ENCODE measurements at regions not wholly inside any gene's neighbourhood (a gene's known extent, or its start where the extent isn't known, plus 50 kb on each side); places are given as distances from the start of the nearest gene placed in this dataset.

DNA sequence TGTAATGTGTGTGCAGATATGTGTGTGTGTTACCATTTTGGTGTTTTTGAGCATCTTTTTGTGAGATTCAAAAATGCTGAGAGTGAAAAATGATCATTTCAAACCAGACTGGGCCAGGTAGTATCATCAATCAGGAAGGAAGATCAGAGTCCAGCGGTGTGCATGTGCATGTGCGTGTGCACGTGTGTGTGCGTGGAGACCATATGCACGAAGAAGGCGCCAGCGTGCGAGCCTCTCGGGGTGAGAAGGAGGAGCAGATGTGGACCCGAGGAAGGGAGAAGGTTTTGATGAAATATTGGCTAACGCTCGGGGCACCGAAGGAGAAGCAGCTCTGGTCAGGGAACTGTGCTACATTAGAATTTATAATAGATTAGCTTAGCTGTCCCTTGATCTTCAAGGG lies 516.4 kb downstream of the CCDC171 start:
- DNase-seq, result no peak
- Histone ChIP-seq H3K27ac (ENCODE audit: low read depth, low read length) (no peak overlapping the region), H3K4me1 (ENCODE audit: control insufficient read depth, insufficient read depth, low read length) (no peaks in the 10 kb centered on the region), H3K27me3 (ENCODE audit: control insufficient read depth, insufficient read depth, low read length, poor library complexity, severe bottlenecking) (no peaks in the 10 kb centered on the region), H3K36me3 (ENCODE audit: control insufficient read depth, insufficient read depth, low read length) (no peaks in the 10 kb centered on the region), H3K4me3 (ENCODE audit: low read length) (no peak overlapping the region), H3K9me3 (ENCODE audit: control insufficient read depth, low read length) (no peaks in the 10 kb centered on the region), H3K9ac (ENCODE audit: extremely low read depth, low read length, poor library complexity, severe bottlenecking) (no peak overlapping the region)
- no peak overlapping the region for H3K4me3 Mint-ChIP-seq
- H3K36me3 Mint-ChIP-seq (ENCODE audit: low read depth), result no peaks in the 10 kb centered on the region
- H3K9me3 Mint-ChIP-seq, result peaks cover 5% of the 10 kb centered on the region
- WGBS, 2 experiments (ENCODE audit: insufficient coverage in 1 of 2, insufficient read length in 1 of 2), result 95 to 96% methylated on average over 8 to 13 of the region's 13 CpGs
- peaks cover 5% of the 10 kb centered on the region for H3K4me1 Mint-ChIP-seq
- no peak overlapping the region for H3K27ac Mint-ChIP-seq
- peaks cover 5% of the 10 kb centered on the region for H3K27me3 Mint-ChIP-seq (ENCODE audit: insufficient read depth)
- TF ChIP-seq, protein P1, sequence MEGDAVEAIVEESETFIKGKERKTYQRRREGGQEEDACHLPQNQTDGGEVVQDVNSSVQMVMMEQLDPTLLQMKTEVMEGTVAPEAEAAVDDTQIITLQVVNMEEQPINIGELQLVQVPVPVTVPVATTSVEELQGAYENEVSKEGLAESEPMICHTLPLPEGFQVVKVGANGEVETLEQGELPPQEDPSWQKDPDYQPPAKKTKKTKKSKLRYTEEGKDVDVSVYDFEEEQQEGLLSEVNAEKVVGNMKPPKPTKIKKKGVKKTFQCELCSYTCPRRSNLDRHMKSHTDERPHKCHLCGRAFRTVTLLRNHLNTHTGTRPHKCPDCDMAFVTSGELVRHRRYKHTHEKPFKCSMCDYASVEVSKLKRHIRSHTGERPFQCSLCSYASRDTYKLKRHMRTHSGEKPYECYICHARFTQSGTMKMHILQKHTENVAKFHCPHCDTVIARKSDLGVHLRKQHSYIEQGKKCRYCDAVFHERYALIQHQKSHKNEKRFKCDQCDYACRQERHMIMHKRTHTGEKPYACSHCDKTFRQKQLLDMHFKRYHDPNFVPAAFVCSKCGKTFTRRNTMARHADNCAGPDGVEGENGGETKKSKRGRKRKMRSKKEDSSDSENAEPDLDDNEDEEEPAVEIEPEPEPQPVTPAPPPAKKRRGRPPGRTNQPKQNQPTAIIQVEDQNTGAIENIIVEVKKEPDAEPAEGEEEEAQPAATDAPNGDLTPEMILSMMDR (conservative IDR thresholded peaks at IDR 0.05), result no peak

DNA sequence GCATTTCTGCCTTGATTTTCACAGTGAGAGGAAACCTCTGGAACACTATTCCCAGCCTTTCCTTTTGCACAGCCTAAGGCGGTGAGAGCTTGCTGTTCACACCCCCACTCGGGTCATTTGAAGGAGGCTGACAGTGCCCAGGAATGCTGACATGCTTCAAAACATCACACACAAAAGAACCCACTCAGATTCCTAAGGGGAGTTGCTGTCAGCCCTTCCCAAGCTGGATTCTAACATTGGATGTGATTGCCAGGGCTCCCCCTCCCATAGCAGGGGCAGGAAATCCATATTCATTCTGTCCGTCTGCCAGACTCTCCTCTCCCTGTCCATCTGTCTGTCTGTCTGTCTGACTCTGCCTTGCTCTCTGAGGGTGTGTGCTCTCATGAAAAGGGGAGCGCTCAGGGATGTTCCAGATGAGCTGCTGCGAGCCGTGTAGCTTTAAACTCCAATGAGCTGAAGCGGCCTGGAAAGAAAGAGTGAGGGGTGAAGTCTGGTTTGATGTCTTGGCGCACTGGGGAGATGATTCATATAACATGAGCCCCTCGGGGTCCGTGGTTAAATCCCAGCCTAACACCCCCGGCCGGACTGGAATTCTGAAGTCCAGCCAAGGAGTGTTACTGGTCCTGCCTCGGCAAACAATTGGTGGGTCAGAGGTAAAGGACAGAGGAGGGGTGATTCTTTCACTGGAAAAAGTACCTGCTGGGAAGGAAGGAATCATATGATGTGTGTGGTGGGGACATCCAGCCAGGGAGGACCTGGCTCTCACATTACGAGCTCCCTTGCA lies 517.0 kb downstream of the CCDC171 start:
- 87 to 88% methylated on average over 8 to 14 of the region's 14 CpGs for WGBS, 2 experiments (ENCODE audit: insufficient coverage in 1 of 2, insufficient read length in 1 of 2)
- no peak overlapping the region for H3K9ac ChIP-seq (ENCODE audit: extremely low read depth, low read length, poor library complexity, severe bottlenecking)
- no peaks in the 10 kb centered on the region for H3K27me3 ChIP-seq (ENCODE audit: control insufficient read depth, insufficient read depth, low read length, poor library complexity, severe bottlenecking)
- H3K4me3 ChIP-seq (ENCODE audit: low read length), result no peak overlapping the region
- no peaks in the 10 kb centered on the region for H3K4me1 ChIP-seq (ENCODE audit: control insufficient read depth, insufficient read depth, low read length)
- Mint-ChIP-seq H3K36me3 (ENCODE audit: low read depth) (no peaks in the 10 kb centered on the region), H3K4me3 (no peak overlapping the region), H3K27ac (no peak overlapping the region), H3K27me3 (ENCODE audit: insufficient read depth) (peaks cover 5% of the 10 kb centered on the region), H3K9me3 (peaks cover 5% of the 10 kb centered on the region), H3K4me1 (peaks cover 5% of the 10 kb centered on the region)
- peak overlapping the region; percentile 57 for H3K27ac ChIP-seq (ENCODE audit: low read depth, low read length)
- H3K36me3 ChIP-seq (ENCODE audit: control insufficient read depth, insufficient read depth, low read length), result no peaks in the 10 kb centered on the region
- no peaks in the 10 kb centered on the region for H3K9me3 ChIP-seq (ENCODE audit: control insufficient read depth, low read length)
- DNase-seq, result no peak
- TF ChIP-seq, protein P1 (conservative IDR thresholded peaks at IDR 0.05), result no peak

DNA sequence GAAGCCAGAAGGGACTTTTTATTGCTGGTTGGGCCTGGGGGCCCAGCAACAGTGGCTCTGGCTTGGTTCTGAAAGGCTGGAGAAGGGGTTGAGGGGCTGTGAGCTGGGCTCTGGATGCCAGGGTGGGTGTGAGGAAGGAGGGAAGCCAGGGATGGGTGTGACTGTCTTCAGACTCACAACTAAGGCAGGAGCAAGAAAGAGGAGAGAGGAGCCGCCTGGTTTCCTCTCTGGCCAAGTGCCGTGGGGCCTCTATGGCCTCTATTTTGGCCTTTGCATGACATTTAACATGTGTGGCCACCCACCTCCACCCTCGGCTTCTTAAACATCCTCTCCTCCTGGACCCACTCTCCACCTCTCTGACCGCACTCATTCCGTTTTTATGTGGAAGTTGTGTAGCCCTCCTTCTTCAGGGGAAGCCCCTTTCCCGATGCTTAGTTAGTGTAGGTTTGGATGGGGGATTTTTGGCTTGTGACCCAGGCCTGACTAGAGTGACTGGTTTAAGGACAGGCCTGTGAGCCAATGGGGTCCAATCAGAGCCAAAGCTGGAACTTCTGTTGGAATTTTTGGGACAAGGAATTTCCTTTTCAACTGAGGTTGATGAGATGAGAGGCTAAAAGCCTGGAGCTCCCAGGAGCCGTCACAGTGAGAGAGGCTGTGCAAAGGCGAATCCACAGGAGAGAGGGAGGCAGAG lies 517.8 kb downstream of the CCDC171 start:
- Histone ChIP-seq H3K9me3 (ENCODE audit: control insufficient read depth, low read length) (no peaks in the 10 kb centered on the region), H3K4me1 (ENCODE audit: control insufficient read depth, insufficient read depth, low read length) (no peaks in the 10 kb centered on the region), H3K27ac (ENCODE audit: low read depth, low read length) (no peak overlapping the region), H3K27me3 (ENCODE audit: control insufficient read depth, insufficient read depth, low read length, poor library complexity, severe bottlenecking) (no peaks in the 10 kb centered on the region), H3K4me3 (ENCODE audit: low read length) (no peak overlapping the region), H3K9ac (ENCODE audit: extremely low read depth, low read length, poor library complexity, severe bottlenecking) (no peak overlapping the region), H3K36me3 (ENCODE audit: control insufficient read depth, insufficient read depth, low read length) (no peaks in the 10 kb centered on the region)
- H3K27me3 Mint-ChIP-seq (ENCODE audit: insufficient read depth), result peaks cover 5% of the 10 kb centered on the region
- 95 to 96% methylated on average over 3 to 8 of the region's 8 CpGs for WGBS, 2 experiments (ENCODE audit: insufficient coverage in 1 of 2, insufficient read length in 1 of 2)
- no peak overlapping the region for H3K4me3 Mint-ChIP-seq
- no peaks in the 10 kb centered on the region for H3K4me1 Mint-ChIP-seq
- DNase-seq, result no peak
- H3K36me3 Mint-ChIP-seq (ENCODE audit: low read depth), result no peaks in the 10 kb centered on the region
- no peak overlapping the region for H3K27ac Mint-ChIP-seq
- H3K9me3 Mint-ChIP-seq, result peaks cover 5% of the 10 kb centered on the region
- TF ChIP-seq, protein P1 (conservative IDR thresholded peaks at IDR 0.05), result no peak
